Inflammatory macrophage treated with lipopolysaccharide for 4 hours (primary cell): ENCODE measurements at regions not wholly inside any gene's neighbourhood (a gene's known extent, or its start where the extent isn't known, plus 50 kb on each side); places are given as distances from the start of the nearest gene placed in this dataset.
"Not testable (repeated sequence)": the region's sequence is repeated elsewhere in the genome, so short reads cannot be mapped to it uniquely, and the experiment has no call there.

Experiments used
- DNase-seq: peaks from one replicate; pipeline ENCODE4 v3.0.0-alpha.2; 2020

- DNase-seq, result no peak
Measured at GRCh38 chr17:53631486-53631885, 191.2 kb upstream of the KIF2B start.

- DNase-seq, result no peak
Measured at GRCh38 chr17:53630638-53631037, 192.1 kb upstream of the KIF2B start.

- DNase-seq, result no peak
Measured at GRCh38 chr17:53630115-53630514, 192.6 kb upstream of the KIF2B start.

- DNase-seq, result no peak
Measured at GRCh38 chr17:53629188-53629587, 193.5 kb upstream of the KIF2B start.

- no peak for DNase-seq
Measured at GRCh38 chr17:53628011-53628410, 194.7 kb upstream of the KIF2B start.

GRCh38 chr17:53627511-53627910 is 195.2 kb upstream of the KIF2B start:
- DNase-seq, result no peak

GRCh38 chr17:53626286-53626685 is 196.4 kb upstream of the KIF2B start:
- DNase-seq, result no peak

- DNase-seq, result no peak
Measured at GRCh38 chr17:53619025-53619424, 203.7 kb upstream of the KIF2B start.

GRCh38 chr17:53608208-53608607 is 214.5 kb upstream of the KIF2B start:
- DNase-seq, result not testable (repeated sequence)

- DNase-seq, result no peak
Measured at GRCh38 chr17:53607475-53607874, 215.3 kb upstream of the KIF2B start.

GRCh38 chr17:53588317-53588716 is 234.4 kb upstream of the KIF2B start:
- DNase-seq, result no peak

- no peak for DNase-seq
Measured at GRCh38 chr17:53574038-53574437, 248.7 kb upstream of the KIF2B start.

- DNase-seq, result no peak
Measured at GRCh38 chr17:53571342-53571741, 251.4 kb upstream of the KIF2B start.

GRCh38 chr17:53570731-53571130 is 252.0 kb upstream of the KIF2B start:
- DNase-seq, result no peak

GRCh38 chr17:53560953-53561352 is 261.8 kb upstream of the KIF2B start:
- DNase-seq, result no peak

GRCh38 chr17:53548252-53548651 is 274.5 kb upstream of the KIF2B start:
- no peak for DNase-seq

GRCh38 chr17:53543472-53543871 is 279.3 kb upstream of the KIF2B start:
- DNase-seq, result no peak

GRCh38 chr17:53538129-53538617 is 284.6 kb upstream of the KIF2B start:
- DNase-seq, result no peak

- DNase-seq, result no peak
Measured at GRCh38 chr17:53527473-53527872, 295.3 kb upstream of the KIF2B start.

GRCh38 chr17:53525590-53525989 is 297.1 kb upstream of the KIF2B start:
- no peak for DNase-seq

- no peak for DNase-seq
Measured at GRCh38 chr17:53516636-53517035, 306.1 kb upstream of the KIF2B start.

GRCh38 chr17:53499277-53499676 is 323.4 kb upstream of the KIF2B start:
- no peak for DNase-seq

- DNase-seq, result no peak
Measured at GRCh38 chr17:53496356-53496755, 326.4 kb upstream of the KIF2B start.

GRCh38 chr17:53492532-53492931 is 330.2 kb upstream of the KIF2B start:
- no peak for DNase-seq

- DNase-seq, result no peak
Measured at GRCh38 chr17:53490447-53490968, 332.2 kb upstream of the KIF2B start.

GRCh38 chr17:53483704-53484103 is 339.0 kb upstream of the KIF2B start:
- no peak for DNase-seq
